ENCODE measurements at regions not wholly inside any gene's neighbourhood (a gene's known extent, or its start where the extent isn't known, plus 50 kb on each side); places are given as distances from the start of the nearest gene placed in this dataset.
"Not testable (repeated sequence)": the region's sequence is repeated elsewhere in the genome, so short reads cannot be mapped to it uniquely, and the experiment has no call there.

DNA sequence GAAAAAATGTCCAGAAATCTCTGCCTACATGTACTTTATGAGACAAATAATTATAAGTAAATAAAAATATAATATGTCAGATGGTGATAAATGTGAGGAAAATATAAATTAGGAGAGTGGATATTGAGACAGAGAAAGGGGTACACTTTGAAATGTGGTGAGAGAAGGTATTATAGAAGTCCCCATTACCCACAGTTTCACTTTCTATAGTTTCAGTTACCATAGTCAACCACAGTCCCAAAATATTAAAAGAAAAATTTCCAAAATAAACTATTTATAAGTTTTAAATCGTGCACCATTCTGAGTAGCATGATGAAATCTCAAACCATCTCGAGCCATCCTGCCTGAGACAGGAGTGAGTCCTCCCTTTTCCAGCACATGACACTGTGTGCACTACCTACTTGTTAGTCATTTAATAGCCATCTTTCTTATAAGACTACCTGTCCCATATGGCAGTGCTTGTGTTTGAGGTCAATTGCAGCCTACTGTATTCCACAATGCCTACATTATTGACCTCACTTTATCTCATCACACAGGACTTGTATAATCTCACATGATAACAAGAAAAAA, 653.7 kb downstream of the DACH1 start:
- no peak for DNase-seq

GRCh38 chr13:71210861-71211260, 656.1 kb downstream of the DACH1 start:
- no peak for DNase-seq

- DNase-seq: no peak
Observed at GRCh38 chr13:71209217-71209616, 657.8 kb downstream of the DACH1 start.

- not testable (repeated sequence) for DNase-seq
Observed at GRCh38 chr13:71184583-71184982, 682.4 kb downstream of the DACH1 start.

GRCh38 chr13:71183352-71183751, 683.7 kb downstream of the DACH1 start:
- DNase-seq: not testable (repeated sequence)

- DNase-seq: no peak
Observed at GRCh38 chr13:71171740-71172139, 695.3 kb downstream of the DACH1 start.

GRCh38 chr13:71169180-71169579, 697.8 kb downstream of the DACH1 start:
- no peak for DNase-seq

DNA sequence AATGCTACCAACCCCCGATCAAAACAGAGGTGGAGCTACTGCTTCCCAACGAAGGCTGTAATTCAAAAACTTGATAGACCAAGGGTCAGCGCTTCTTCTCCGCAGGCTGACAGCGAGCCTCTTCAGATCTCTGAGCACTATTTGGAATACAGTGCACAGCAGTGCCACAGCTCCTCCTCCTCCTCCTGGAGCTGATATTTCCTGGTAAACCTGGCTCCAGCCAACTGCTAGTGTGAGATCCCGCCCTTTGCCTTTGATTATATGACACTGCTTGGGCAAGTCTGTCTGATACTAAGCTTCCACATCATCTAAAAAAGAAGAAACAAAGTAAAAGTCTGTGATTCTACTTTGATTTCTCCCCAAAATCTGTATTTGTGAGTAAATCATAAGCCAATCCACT, 710.5 kb downstream of the DACH1 start:
- DNase-seq: no peak

- DNase-seq: no peak
Observed at GRCh38 chr13:71149498-71150363, 717.3 kb downstream of the DACH1 start.

- DNase-seq: no peak
Observed at GRCh38 chr13:71149046-71149445, 718.0 kb downstream of the DACH1 start.

GRCh38 chr13:71148396-71148795, 718.6 kb downstream of the DACH1 start:
- no peak for DNase-seq

GRCh38 chr13:71144883-71145282, 722.1 kb downstream of the DACH1 start:
- no peak for DNase-seq

GRCh38 chr13:71137101-71137500, 729.9 kb downstream of the DACH1 start:
- DNase-seq: no peak

DNA sequence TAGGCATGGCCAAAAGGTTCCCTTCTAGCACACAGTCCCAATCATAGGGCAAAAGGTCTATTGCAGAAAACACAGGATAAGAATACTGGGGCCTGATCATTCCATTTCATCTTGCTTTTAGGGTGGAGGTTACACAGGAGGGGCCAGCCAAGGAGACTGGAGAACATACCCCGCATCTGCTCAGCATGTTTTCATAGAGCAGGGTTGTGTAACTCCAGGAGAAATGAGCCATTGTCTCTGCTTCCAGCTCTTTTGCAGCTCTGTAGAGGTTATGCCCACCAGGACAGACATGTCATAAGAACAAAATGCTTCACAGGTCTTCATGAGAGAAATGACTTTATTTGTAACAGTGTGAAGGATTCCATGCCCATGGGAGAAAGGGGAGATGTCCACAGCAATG, 742.8 kb downstream of the DACH1 start:
- no peak for DNase-seq

- DNase-seq: no peak
Observed at GRCh38 chr13:71118779-71119364, 748.1 kb downstream of the DACH1 start.

GRCh38 chr13:71117920-71118319, 749.1 kb downstream of the DACH1 start:
- no peak for DNase-seq

DNA sequence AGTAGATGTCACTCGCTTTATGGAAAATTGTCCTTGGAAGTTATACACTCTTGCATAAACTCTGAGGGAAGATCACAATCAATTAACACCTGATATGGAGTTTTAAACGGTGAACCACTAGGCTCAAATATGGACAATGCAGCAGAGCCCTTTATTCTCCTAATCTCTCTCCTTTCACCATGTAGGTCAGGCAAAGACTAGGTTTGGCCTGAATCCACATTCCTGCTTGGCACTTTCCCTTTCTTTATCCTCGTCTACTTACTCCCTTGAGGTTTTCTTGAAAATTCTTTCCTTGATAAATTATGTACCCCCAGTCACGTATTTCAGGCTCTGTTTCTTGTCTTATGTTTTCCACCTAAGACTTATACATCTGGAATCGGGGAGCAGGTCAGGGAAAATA, 751.7 kb downstream of the DACH1 start:
- DNase-seq: no peak

DNA sequence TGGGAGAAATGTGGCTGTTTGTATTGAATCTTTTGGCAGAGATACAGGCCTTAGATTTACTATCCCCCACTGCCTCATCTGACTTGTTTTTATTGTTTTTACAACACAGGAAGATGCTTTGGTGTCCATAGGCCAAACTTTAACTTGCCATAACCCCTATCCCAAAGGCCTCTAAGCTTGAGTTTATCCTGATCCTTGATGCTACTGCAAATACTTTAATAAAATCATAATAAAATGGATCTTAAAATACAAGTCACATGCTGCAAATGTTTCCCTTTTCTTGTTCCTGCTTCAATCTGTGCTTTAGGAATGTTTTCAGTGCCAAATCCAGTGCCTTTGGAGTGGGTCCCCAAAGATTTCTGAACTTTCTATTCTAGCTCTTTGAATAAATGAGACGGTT, 770.6 kb downstream of the DACH1 start:
- DNase-seq: no peak

DNA sequence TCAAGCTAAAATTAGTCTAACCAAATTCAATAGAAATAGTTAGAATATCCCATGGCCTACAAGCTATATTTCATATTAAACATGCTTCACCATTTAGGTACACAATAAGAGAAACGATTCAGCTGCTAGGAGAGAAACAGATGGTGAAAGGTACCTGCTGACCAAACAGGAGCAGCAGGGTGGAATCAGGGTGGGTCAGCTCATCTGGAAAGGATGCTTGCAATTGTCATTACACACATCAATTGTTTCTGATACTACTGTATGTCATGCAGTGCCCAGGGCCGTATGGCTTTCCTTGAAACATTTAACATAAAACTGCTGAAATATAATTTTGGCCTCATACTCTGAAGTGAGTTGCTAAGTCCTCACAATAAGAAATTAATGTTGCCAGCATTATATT, 776.0 kb downstream of the DACH1 start:
- no peak for DNase-seq

DNA sequence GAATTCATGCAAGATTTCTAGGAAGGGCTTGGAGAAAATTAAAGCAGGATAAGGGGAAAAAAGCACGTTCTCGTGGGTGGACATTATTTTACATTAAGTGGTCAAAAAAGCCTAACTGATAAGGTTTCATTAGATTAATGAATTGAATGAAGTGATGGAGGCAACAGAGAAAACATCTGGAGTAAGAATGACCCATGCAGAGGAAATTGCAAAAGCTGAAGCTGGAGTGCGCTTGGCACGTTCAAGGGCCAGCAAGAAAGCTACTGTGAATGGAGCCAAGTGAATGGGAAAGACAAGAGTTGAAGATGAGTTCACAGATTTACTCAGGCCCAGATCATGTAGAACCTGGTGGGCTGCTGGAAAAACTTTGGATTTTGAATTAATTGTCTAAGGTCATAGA, 777.9 kb downstream of the DACH1 start:
- DNase-seq: no peak

GRCh38 chr13:71087432-71087831, 779.6 kb downstream of the DACH1 start:
- no peak for DNase-seq

GRCh38 chr13:71087006-71087405, 780.0 kb downstream of the DACH1 start:
- no peak for DNase-seq

DNA sequence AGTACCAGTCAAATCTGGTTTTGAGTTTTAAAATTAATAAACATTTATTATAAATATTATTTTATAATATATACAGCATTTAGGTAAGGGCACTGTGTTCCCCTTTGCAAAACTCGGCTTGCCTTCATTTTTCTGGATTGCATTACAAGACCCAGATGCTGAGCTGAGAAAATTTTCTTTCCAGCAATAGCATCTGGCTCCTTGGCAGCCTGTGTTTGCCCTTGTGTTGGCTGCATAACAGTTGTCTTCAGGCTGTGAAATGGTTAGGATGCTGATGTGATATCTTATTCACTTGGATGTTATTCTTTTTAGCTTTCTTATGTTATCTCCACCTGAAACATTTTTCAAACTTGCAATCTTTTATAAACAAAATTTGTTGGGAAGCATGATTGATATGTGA, 784.4 kb downstream of the DACH1 start:
- no peak for DNase-seq

- DNase-seq: no peak
Observed at GRCh38 chr13:71079638-71080037, 787.4 kb downstream of the DACH1 start.
